IMR-90 (cell line): ENCODE measurements at regions not wholly inside any gene's neighbourhood (a gene's known extent, or its start where the extent isn't known, plus 50 kb on each side); places are given as distances from the start of the nearest gene placed in this dataset.

Experiments
- ATAC-seq: fragments of 200-7000 bp; cut with Tn5 transposase; 2 replicates; pipeline ENCODE4 v1.9.1; 2020; ENCODE audit warnings: low read depth, mild to moderate bottlenecking, moderate library complexity
- BruUV-seq: library from RNA; stranded (reverse); fragments of 400-500 nt; replicated peaks from 2 replicates; lab custom pipeline; 2021; lab: Mats Ljungman, UMichigan
- CTCF ChIA-PET: fragments of 300-600 bp; formaldehyde crosslinking; extraction: SDS; loops from one replicate; lab custom pipeline; 2021; ENCODE audit warnings: antibody characterized with exemption; lab: Yijun Ruan, JAX
- POLR2A ChIA-PET: fragments of 300-600 bp; sonication (Branson Sonifier 250); formaldehyde crosslinking; loops from one replicate; lab custom pipeline; 2022; ENCODE audit warnings: antibody characterized with exemption; ENCODE audit not compliant: unreplicated experiment; lab: Charles Lee
- DNase-seq: peaks from one replicate; pipeline ENCODE4 v3.0.0; 2013
- H2AFZ ChIP-seq: replicated peaks from 2 replicates; pipeline ENCODE3; 2013; ENCODE audit warnings: low read length, mild to moderate bottlenecking; ENCODE audit not compliant: poor library complexity
- H2AK5ac ChIP-seq: 2 replicates; pipeline ENCODE4 v1.6.1; 2013; ENCODE audit warnings: low read depth, low read length, inconsistent platforms
- H2AK9ac ChIP-seq: replicated peaks from 2 replicates; pipeline ENCODE3; 2013; ENCODE audit warnings: mild to moderate bottlenecking, low read depth, low read length, moderate library complexity; ENCODE audit not compliant: poor library complexity
- H2BK120ac ChIP-seq: 2 replicates; pipeline ENCODE4 v1.6.1; 2013; ENCODE audit warnings: low read depth, low read length, inconsistent platforms
- H2BK15ac ChIP-seq: 3 replicates; pipeline ENCODE4 v1.6.1; 2013; ENCODE audit warnings: low read depth, low read length, inconsistent platforms
- H2BK20ac ChIP-seq: 2 replicates; pipeline ENCODE4 v1.6.1; 2013; ENCODE audit warnings: low read depth, mild to moderate bottlenecking, inconsistent platforms, low read length, moderate library complexity
- H2BK5ac ChIP-seq: 2 replicates; pipeline ENCODE4 v1.6.1; 2013; ENCODE audit warnings: mild to moderate bottlenecking, low read depth, low read length, inconsistent platforms; ENCODE audit not compliant: poor library complexity, severe bottlenecking
- H3K14ac ChIP-seq: replicated peaks from 2 replicates; pipeline ENCODE4 v1.6.1; 2013; ENCODE audit warnings: low read depth, low read length, inconsistent platforms
- H3K18ac ChIP-seq: 2 replicates; pipeline ENCODE4 v1.6.1; 2013; ENCODE audit warnings: low read depth, low read length, control low read depth
- H3K23ac ChIP-seq: 2 replicates; pipeline ENCODE4 v1.6.1; 2013; ENCODE audit warnings: low read depth, low read length, inconsistent platforms
- H3K27ac ChIP-seq: 2 replicates; pipeline ENCODE4 v1.5.1; 2013; ENCODE audit warnings: mild to moderate bottlenecking, control low read depth, low read length; ENCODE audit not compliant: insufficient read depth
- H3K27me3 ChIP-seq: 2 replicates; pipeline ENCODE4 v1.6.1; 2013; ENCODE audit warnings: low read length; ENCODE audit not compliant: control insufficient read depth, insufficient read depth
- H3K36me3 ChIP-seq: 2 replicates; pipeline ENCODE4 v1.6.1; 2013; ENCODE audit warnings: low read length, mixed read lengths; ENCODE audit not compliant: control insufficient read depth, insufficient read depth
- H3K4ac ChIP-seq: 2 replicates; pipeline ENCODE4 v1.6.1; 2013; ENCODE audit warnings: low read depth, low read length, inconsistent platforms
- H3K4me1 ChIP-seq: 2 replicates; pipeline ENCODE4 v1.6.1; 2013; ENCODE audit warnings: low read length, mixed read lengths; ENCODE audit not compliant: control insufficient read depth, insufficient read depth
- H3K4me2 ChIP-seq: 2 replicates; pipeline ENCODE4 v1.6.1; 2013; ENCODE audit warnings: low read depth, mild to moderate bottlenecking, control low read depth, low read length, moderate library complexity
- H3K4me3 ChIP-seq: 2 replicates; pipeline ENCODE4 v1.5.1; 2013; ENCODE audit warnings: low read depth, mild to moderate bottlenecking, control low read depth, low read length, moderate library complexity; ENCODE audit not compliant: insufficient read depth
- H3K56ac ChIP-seq: 2 replicates; pipeline ENCODE4 v1.6.1; 2013; ENCODE audit warnings: low read length, inconsistent platforms; ENCODE audit not compliant: insufficient read depth; ENCODE audit errors: extremely low read depth
- H3K79me1 ChIP-seq, 2 experiments: 2 replicates each; pipeline ENCODE4 v1.6.1; 2013; ENCODE audit warnings: low read length in 2 of 2, inconsistent platforms in 1 of 2, low read depth in 1 of 2
- H3K9ac ChIP-seq: 2 replicates; pipeline ENCODE4 v1.6.1; 2013; ENCODE audit warnings: low read depth, low read length, control low read depth
- H3K9me1 ChIP-seq: 2 replicates; pipeline ENCODE4 v1.6.1; 2013; ENCODE audit warnings: low read length, inconsistent platforms; ENCODE audit not compliant: insufficient read depth
- H3K9me3 ChIP-seq: 2 replicates; pipeline ENCODE4 v1.6.1; 2013; ENCODE audit warnings: low read length; ENCODE audit not compliant: control insufficient read depth, insufficient read depth
- H4K20me1 ChIP-seq: 2 replicates; pipeline ENCODE4 v1.6.1; 2013; ENCODE audit warnings: low read length, inconsistent platforms; ENCODE audit not compliant: insufficient read depth
- H4K5ac ChIP-seq: 2 replicates; pipeline ENCODE4 v1.6.1; 2013; ENCODE audit warnings: mild to moderate bottlenecking, low read depth, low read length, control low read depth
- H4K8ac ChIP-seq, 2 experiments: 2 replicates each; pipeline ENCODE4 v1.6.1; 2013; ENCODE audit warnings: low read depth in 2 of 2, low read length in 2 of 2, control low read depth in 1 of 2, inconsistent platforms in 1 of 2
- H4K91ac ChIP-seq: 2 replicates; pipeline ENCODE4 v1.6.1; 2013; ENCODE audit warnings: low read depth, low read length, inconsistent platforms; ENCODE audit not compliant: insufficient read depth
- WGBS, 2 experiments: methylation state at CpG; one replicate each; pipeline versions ENCODE4 v1.1.5 to v1.1.7; 2013; ENCODE audit warnings: missing lambda C conversion rate in 2 of 2; ENCODE audit not compliant: insufficient read length in 1 of 2; ENCODE audit errors: extremely low coverage in 2 of 2; 5-methylcytosine and 5-hydroxymethylcytosine counted together
- dilution Hi-C: fragments of 300-500 bp; cut with HindIII; formaldehyde crosslinking; loops from one replicate; pipeline ENCODE4 v1.14.3; 2018; ENCODE audit warnings: low sequenced_read_pairs; ENCODE audit not compliant: unreplicated experiment
- in situ Hi-C: fragments of 300-500 bp; cut with MboI; formaldehyde crosslinking; loops from 3 replicates; pipeline ENCODE4 v1.14.3; 2019; ENCODE audit warnings: low sequenced_read_pairs, inconsistent platforms, mixed read lengths
- intact Hi-C: fragments of 100-400 bp; cut with micrococcal nuclease; formaldehyde crosslinking; loops from 2 replicates; pipeline ENCODE4 v1.10.0; 2022
- TF ChIP-seq, protein P1 (sequence below): conservative IDR thresholded peaks from 2 replicates; pipeline ENCODE4 v1.5.1; 2012; ENCODE audit warnings: mild to moderate bottlenecking, low read depth, low read length, improper control_type of control experiment
- TF ChIP-seq, protein P2 (sequence below): fragments of 150-350 bp; IDR thresholded peaks from 2 replicates; pipeline ENCODE4 v1.6.1; 2016; ENCODE audit warnings: low read depth, mild to moderate bottlenecking, low read length, moderate library complexity, borderline replicate concordance

DNA sequence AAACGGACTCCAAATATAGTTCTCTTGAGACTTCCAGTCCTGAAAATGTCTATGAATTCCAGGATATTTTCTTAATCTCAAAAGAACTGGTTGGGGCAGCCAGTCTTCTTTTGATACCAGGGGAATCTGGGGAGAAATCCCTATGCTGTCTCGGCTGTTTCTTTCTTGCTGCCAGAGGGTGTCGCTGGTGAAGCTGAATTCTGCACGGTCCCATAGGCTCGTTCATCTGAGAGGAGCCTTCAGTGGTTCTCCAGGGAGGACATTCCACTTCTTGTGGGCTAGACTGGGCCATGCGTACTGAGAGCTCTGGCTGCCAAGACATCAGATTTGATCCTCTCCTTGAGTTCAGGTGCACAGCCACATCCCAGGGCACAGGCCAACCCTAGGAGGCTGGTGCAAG is 155.0 kb upstream of the CLINT1 start:
- intact Hi-C loops (no loop called here), dilution Hi-C loops (loop anchor here (25.0 kb wide), 1 partner anchor 202 kb away; no protein-coding TSS in a partner anchor), in situ Hi-C loops (no loop called here)
- no peak overlapping the region for H2BK120ac ChIP-seq
- no peak overlapping the region for H4K91ac ChIP-seq
- H3K18ac ChIP-seq, result no peak overlapping the region
- no TSS peak for BruUV-seq
- no peaks in the 10 kb centered on the region for H3K9me3 ChIP-seq
- WGBS, 2 experiments, result 28% methylated on average over 4 of the region's 6 CpGs; no CpG with 5 or more reads in 1 of the 2 experiments
- no peak overlapping the region for H2BK20ac ChIP-seq
- H3K27ac ChIP-seq, result no peak overlapping the region
- H4K8ac ChIP-seq, result no peak overlapping the region
- H3K4me3 ChIP-seq, result no peak overlapping the region
- H3K27me3 ChIP-seq, result no peaks in the 10 kb centered on the region
- H3K79me1 ChIP-seq, result no peaks in the 10 kb centered on the region
- H2BK15ac ChIP-seq, result no peak overlapping the region
- no peak overlapping the region for H3K4me2 ChIP-seq
- H3K23ac ChIP-seq, result no peak overlapping the region
- no peaks in the 10 kb centered on the region for H3K36me3 ChIP-seq
- H2AK9ac ChIP-seq, result no peak overlapping the region
- H3K9me1 ChIP-seq, result no peaks in the 10 kb centered on the region
- CTCF ChIA-PET, result no interaction called here
- DNase-seq (peak; percentile 12), ATAC-seq (peak; percentile 72)
- H3K4ac ChIP-seq, result no peak overlapping the region
- TF ChIP-seq, protein P1, sequence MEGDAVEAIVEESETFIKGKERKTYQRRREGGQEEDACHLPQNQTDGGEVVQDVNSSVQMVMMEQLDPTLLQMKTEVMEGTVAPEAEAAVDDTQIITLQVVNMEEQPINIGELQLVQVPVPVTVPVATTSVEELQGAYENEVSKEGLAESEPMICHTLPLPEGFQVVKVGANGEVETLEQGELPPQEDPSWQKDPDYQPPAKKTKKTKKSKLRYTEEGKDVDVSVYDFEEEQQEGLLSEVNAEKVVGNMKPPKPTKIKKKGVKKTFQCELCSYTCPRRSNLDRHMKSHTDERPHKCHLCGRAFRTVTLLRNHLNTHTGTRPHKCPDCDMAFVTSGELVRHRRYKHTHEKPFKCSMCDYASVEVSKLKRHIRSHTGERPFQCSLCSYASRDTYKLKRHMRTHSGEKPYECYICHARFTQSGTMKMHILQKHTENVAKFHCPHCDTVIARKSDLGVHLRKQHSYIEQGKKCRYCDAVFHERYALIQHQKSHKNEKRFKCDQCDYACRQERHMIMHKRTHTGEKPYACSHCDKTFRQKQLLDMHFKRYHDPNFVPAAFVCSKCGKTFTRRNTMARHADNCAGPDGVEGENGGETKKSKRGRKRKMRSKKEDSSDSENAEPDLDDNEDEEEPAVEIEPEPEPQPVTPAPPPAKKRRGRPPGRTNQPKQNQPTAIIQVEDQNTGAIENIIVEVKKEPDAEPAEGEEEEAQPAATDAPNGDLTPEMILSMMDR, result peak; percentile 18; the same call in 1 of the 2 replicates
- TF ChIP-seq, protein P2, sequence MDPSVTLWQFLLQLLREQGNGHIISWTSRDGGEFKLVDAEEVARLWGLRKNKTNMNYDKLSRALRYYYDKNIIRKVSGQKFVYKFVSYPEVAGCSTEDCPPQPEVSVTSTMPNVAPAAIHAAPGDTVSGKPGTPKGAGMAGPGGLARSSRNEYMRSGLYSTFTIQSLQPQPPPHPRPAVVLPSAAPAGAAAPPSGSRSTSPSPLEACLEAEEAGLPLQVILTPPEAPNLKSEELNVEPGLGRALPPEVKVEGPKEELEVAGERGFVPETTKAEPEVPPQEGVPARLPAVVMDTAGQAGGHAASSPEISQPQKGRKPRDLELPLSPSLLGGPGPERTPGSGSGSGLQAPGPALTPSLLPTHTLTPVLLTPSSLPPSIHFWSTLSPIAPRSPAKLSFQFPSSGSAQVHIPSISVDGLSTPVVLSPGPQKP, result no peak
- H2AFZ ChIP-seq, result no peak overlapping the region
- no peak overlapping the region for H2AK5ac ChIP-seq
- no peak overlapping the region for H3K56ac ChIP-seq
- H3K14ac ChIP-seq, result no peak overlapping the region
- no peaks in the 10 kb centered on the region for H3K4me1 ChIP-seq
- POLR2A ChIA-PET, result no interaction called here
- no peaks in the 10 kb centered on the region for H4K20me1 ChIP-seq
- H3K9ac ChIP-seq, result no peak overlapping the region
- no peak overlapping the region for H2BK5ac ChIP-seq
- no peak overlapping the region for H4K5ac ChIP-seq
